GM12874 (cell line): ENCODE measurements at regions not wholly inside any gene's neighbourhood (a gene's known extent, or its start where the extent isn't known, plus 50 kb on each side); places are given as distances from the start of the nearest gene placed in this dataset.

Experiments used
- CTCF ChIP-seq: IDR thresholded peaks from 2 replicates; pipeline ENCODE4 v1.5.1; 2011; ENCODE audit warnings: low read depth, mild to moderate bottlenecking, control low read depth, low read length, moderate library complexity; ENCODE audit not compliant: insufficient read depth

GRCh38 chr7:20541608-20542349, 73.7 kb upstream of the ABCB5 start:
- no peak for TF ChIP-seq CTCF

- no peak for TF ChIP-seq CTCF
Measured at GRCh38 chr7:20542594-20542993, 72.9 kb upstream of the ABCB5 start.

GRCh38 chr7:20543500-20543899, 72.0 kb upstream of the ABCB5 start:
- TF ChIP-seq CTCF, result no peak

- TF ChIP-seq CTCF, result no peak
Measured at GRCh38 chr7:20545016-20545415, 70.5 kb upstream of the ABCB5 start.

GRCh38 chr7:20554072-20554471, 61.4 kb upstream of the ABCB5 start:
- TF ChIP-seq CTCF, result no peak

GRCh38 chr7:20556091-20556490, 59.4 kb upstream of the ABCB5 start:
- no peak for TF ChIP-seq CTCF

GRCh38 chr7:20557116-20557515, 58.4 kb upstream of the ABCB5 start:
- no peak for TF ChIP-seq CTCF
